Large intestine (tissue), 3 donors: ENCODE measurements at regions not wholly inside any gene's neighbourhood (a gene's known extent, or its start where the extent isn't known, plus 50 kb on each side); places are given as distances from the start of the nearest gene placed in this dataset.
"Not testable (repeated sequence)": the region's sequence is repeated elsewhere in the genome, so short reads cannot be mapped to it uniquely, and the experiment has no call there.

Source experiments
- DNase-seq, 2 donors: peaks; one replicate each; pipeline versions ENCODE4 v3.0.0 to v3.0.0-alpha.2; 2013
- H3K27ac ChIP-seq: one replicate; pipeline ENCODE4 v1.5.1; 2013; ENCODE audit warnings: low read length
- H3K27me3 ChIP-seq: 2 replicates; pipeline ENCODE4 v1.6.1; 2013; ENCODE audit warnings: low read length; ENCODE audit not compliant: control insufficient read depth, insufficient read depth
- H3K36me3 ChIP-seq: 2 replicates; pipeline ENCODE4 v1.6.1; 2013; ENCODE audit warnings: low read length; ENCODE audit not compliant: control insufficient read depth, insufficient read depth
- H3K4me1 ChIP-seq: one replicate; pipeline ENCODE4 v1.6.1; 2013; ENCODE audit warnings: low read length; ENCODE audit not compliant: control insufficient read depth, insufficient read depth
- H3K4me3 ChIP-seq: one replicate; pipeline ENCODE4 v1.5.1; 2013; ENCODE audit warnings: low read length
- H3K9me3 ChIP-seq: one replicate; pipeline ENCODE4 v1.6.1; 2013; ENCODE audit warnings: mild to moderate bottlenecking, low read depth, low read length, moderate library complexity; ENCODE audit not compliant: control insufficient read depth
- WGBS: methylation state at CpG from one replicate; pipeline ENCODE4 v1.1.5; 2013; ENCODE audit warnings: low lambda C conversion rate; ENCODE audit not compliant: insufficient coverage; 5-methylcytosine and 5-hydroxymethylcytosine counted together

DNA sequence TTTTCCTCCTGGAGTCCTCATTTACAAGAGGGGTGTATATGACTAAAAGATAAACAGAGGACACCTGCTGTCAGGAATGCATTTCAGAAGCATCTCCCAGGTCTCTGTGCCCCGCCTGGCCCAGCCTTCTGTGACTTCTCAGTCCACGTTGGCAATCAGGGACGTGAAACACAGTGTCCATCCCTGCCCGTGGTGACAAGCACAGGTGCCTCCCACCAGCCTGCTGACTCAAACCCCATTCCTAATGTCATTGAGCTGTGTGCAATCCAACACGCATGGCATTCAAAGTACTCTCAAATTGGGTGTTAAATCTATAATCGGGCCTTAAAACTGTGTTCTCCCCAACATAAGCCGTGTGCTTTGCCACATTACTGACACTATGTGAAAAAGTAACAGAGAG is 343.2 kb downstream of the EIPR1 start:
- no peaks in the 10 kb centered on the region for H3K9me3 ChIP-seq
- WGBS, result no CpG with 5 or more reads among the region's 7 CpGs
- H3K36me3 ChIP-seq, result no peaks in the 10 kb centered on the region
- no peak overlapping the region for H3K27ac ChIP-seq
- no peaks in the 10 kb centered on the region for H3K4me1 ChIP-seq
- no peak for DNase-seq
- no peak overlapping the region for H3K4me3 ChIP-seq
- H3K27me3 ChIP-seq, result no peaks in the 10 kb centered on the region

DNA sequence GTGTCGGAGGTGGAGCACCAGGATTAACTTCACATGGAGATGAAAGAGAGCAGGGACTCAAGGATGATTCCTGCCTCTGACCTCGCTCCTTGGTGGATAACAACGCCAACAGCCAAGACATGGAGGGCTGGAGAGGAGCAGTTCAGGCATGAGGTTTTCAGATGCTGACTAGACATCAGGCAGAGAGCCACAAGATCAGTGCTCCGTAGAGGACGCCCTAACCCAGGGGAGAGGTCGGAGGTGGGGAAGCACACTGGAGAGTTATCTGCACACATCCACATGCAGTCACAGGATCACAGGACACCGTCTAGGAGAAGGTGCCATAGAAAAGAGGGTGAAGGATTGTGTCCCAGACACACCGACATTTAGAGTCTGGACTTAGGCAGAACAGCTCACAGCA is 344.3 kb downstream of the EIPR1 start:
- H3K27me3 ChIP-seq, result no peaks in the 10 kb centered on the region
- no peaks in the 10 kb centered on the region for H3K9me3 ChIP-seq
- H3K36me3 ChIP-seq, result no peaks in the 10 kb centered on the region
- no peak for DNase-seq
- H3K4me1 ChIP-seq, result no peaks in the 10 kb centered on the region
- no peak overlapping the region for H3K27ac ChIP-seq
- no CpG with 5 or more reads among the region's 8 CpGs for WGBS
- H3K4me3 ChIP-seq, result no peak overlapping the region

DNA sequence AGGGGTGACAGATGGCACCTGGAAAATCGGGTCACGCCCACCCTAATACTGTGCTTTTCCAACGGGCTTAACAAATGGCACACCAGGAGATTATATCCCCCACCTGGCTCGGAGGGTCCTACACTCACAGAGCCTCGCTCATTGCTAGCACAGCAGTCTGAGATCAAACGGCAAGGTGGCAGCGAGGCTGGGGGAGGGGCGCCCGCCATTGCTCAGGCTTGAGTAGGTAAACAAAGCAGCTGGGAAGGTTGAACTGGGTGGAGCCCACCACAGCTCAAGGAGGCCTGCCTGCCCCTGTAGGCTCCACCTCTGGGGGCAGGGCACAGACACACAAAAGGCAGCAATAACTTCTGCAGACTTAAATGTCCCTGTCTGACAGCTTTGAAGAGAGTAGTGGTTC is 346.8 kb downstream of the EIPR1 start:
- not testable (repeated sequence) for DNase-seq, H3K27me3 ChIP-seq, H3K4me3 ChIP-seq, H3K27ac ChIP-seq, H3K36me3 ChIP-seq, H3K9me3 ChIP-seq, H3K4me1 ChIP-seq
- WGBS, result no CpG with 5 or more reads among the region's 9 CpGs

- no CpG with 5 or more reads among the region's 1 CpG for WGBS
- H3K4me3 ChIP-seq, result no peak overlapping the region
- no peak overlapping the region for H3K27ac ChIP-seq
- no peaks in the 10 kb centered on the region for H3K4me1 ChIP-seq
- H3K27me3 ChIP-seq, result no peaks in the 10 kb centered on the region
- H3K9me3 ChIP-seq, result no peaks in the 10 kb centered on the region
- DNase-seq, result no peak
- no peaks in the 10 kb centered on the region for H3K36me3 ChIP-seq
Measured at GRCh38 chr2:3025984-3026383, 351.6 kb downstream of the EIPR1 start.

GRCh38 chr2:3025261-3025660 is 352.4 kb downstream of the EIPR1 start:
- Histone ChIP-seq H3K27ac (no peak overlapping the region), H3K4me1 (no peaks in the 10 kb centered on the region), H3K9me3 (peaks cover 2% of the 10 kb centered on the region), H3K27me3 (no peaks in the 10 kb centered on the region), H3K4me3 (no peak overlapping the region), H3K36me3 (no peaks in the 10 kb centered on the region)
- no peak for DNase-seq
- WGBS, result no CpG with 5 or more reads among the region's 6 CpGs

GRCh38 chr2:3024401-3024935 is 353.1 kb downstream of the EIPR1 start:
- H3K4me3 ChIP-seq, result no peak overlapping the region
- H3K27me3 ChIP-seq, result no peaks in the 10 kb centered on the region
- H3K4me1 ChIP-seq, result no peaks in the 10 kb centered on the region
- H3K27ac ChIP-seq, result no peak overlapping the region
- DNase-seq, result no peak
- no CpG with 5 or more reads among the region's 10 CpGs for WGBS
- H3K9me3 ChIP-seq, result peaks cover 2% of the 10 kb centered on the region
- no peaks in the 10 kb centered on the region for H3K36me3 ChIP-seq

GRCh38 chr2:3023531-3023930 is 354.1 kb downstream of the EIPR1 start:
- H3K27ac ChIP-seq, result no peak overlapping the region
- DNase-seq, result no peak
- no peak overlapping the region for H3K4me3 ChIP-seq
- peaks cover 2% of the 10 kb centered on the region for H3K9me3 ChIP-seq
- no peaks in the 10 kb centered on the region for H3K4me1 ChIP-seq
- 100% methylated on average over 3 of the region's 7 CpGs for WGBS
- no peaks in the 10 kb centered on the region for H3K36me3 ChIP-seq
- H3K27me3 ChIP-seq, result no peaks in the 10 kb centered on the region

DNA sequence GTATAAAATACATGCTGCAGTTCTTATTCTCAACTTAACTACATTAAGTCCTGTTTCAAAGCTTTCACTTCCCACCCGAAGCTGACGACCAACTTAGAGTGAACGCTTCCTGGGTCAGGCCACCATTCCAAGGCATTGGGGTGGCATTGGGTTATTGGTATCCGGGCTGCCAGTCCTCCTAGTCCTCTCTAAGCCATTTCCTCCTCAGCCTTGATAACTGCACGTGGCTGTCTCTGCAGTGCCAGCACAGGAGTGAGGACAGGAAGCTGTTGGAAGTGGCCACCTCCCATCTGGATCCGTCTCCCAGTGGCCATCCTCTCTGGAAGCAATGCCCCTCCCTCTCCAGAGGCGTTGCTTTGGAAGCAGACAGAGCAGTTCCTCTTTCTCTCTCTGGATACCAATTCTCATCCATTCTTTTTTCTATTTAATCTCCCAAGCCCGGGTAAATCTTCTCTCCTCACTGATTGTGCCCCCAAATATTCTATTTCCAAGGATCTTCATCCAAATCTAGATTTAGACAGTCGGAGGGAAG is 354.7 kb downstream of the EIPR1 start:
- Histone ChIP-seq H3K27ac (no peak overlapping the region), H3K4me3 (no peak overlapping the region), H3K9me3 (peaks cover 2% of the 10 kb centered on the region), H3K4me1 (no peaks in the 10 kb centered on the region), H3K36me3 (no peaks in the 10 kb centered on the region), H3K27me3 (no peaks in the 10 kb centered on the region)
- WGBS, result 80% methylated on average over 4 of the region's 9 CpGs
- no peak for DNase-seq

- no peak for DNase-seq
- Histone ChIP-seq H3K9me3 (peaks cover 2% of the 10 kb centered on the region), H3K27ac (no peak overlapping the region), H3K27me3 (no peaks in the 10 kb centered on the region), H3K4me3 (no peak overlapping the region), H3K4me1 (no peaks in the 10 kb centered on the region), H3K36me3 (no peaks in the 10 kb centered on the region)
- WGBS, result no CpG with 5 or more reads among the region's 8 CpGs
Measured at GRCh38 chr2:3021720-3022119, 355.9 kb downstream of the EIPR1 start.

DNA sequence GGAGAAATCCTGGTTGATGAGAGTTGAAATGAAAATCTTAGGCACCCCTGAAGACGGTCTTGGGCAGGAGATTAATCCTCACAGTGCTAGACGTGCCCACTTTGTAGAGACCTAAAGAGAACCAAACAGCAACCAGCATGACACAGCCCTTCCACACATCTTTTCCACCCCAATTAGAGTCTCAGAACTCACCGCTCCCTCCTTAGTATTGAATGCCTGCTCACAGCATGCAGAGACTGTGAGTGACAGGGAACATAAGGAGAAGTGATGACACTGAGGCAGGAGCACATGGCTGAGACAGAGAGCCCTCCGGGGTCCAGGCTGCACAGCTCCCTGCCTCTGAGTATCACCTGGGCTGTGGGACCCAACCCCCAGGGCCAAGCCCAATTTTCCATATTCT is 367.6 kb downstream of the EIPR1 start:
- Histone ChIP-seq H3K4me3 (no peak overlapping the region), H3K4me1 (no peaks in the 10 kb centered on the region), H3K36me3 (no peaks in the 10 kb centered on the region), H3K27ac (no peak overlapping the region), H3K9me3 (peaks cover 4% of the 10 kb centered on the region), H3K27me3 (no peaks in the 10 kb centered on the region)
- 67% methylated on average over 1 of the region's 4 CpGs for WGBS
- no peak for DNase-seq

DNA sequence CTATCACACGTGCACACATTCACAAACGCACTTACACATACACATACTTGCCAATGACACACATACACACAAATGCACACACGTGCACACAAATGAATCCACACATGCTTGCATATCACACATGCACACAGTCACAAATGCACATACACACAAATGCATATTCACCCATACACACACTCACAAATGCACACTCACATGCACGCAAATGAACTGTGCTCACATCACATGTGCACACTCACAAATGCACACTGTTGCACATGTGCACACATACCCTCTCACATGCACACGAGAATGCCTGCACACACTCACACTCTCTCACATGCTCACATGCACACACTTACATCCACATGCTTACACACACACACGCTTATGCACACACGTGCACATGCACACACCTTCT is 368.1 kb downstream of the EIPR1 start:
- H3K27me3 ChIP-seq, result no peaks in the 10 kb centered on the region
- no CpG with 5 or more reads among the region's 7 CpGs for WGBS
- no peak for DNase-seq
- H3K9me3 ChIP-seq, result peaks cover 4% of the 10 kb centered on the region
- no peaks in the 10 kb centered on the region for H3K4me1 ChIP-seq
- H3K27ac ChIP-seq, result no peak overlapping the region
- no peaks in the 10 kb centered on the region for H3K36me3 ChIP-seq
- no peak overlapping the region for H3K4me3 ChIP-seq
